Hepatocyte (in vitro differentiated cells): ENCODE measurements at regions not wholly inside any gene's neighbourhood (a gene's known extent, or its start where the extent isn't known, plus 50 kb on each side); places are given as distances from the start of the nearest gene placed in this dataset.

Source experiments
- DNase-seq: peaks from one replicate; pipeline ENCODE4 v3.0.0-alpha.2; 2016; ENCODE audit warnings: low spot score
- H2AFZ ChIP-seq: fragments of 200-600 bp; sonication (generic); 2 replicates; pipeline ENCODE4 v1.6.0; 2016; ENCODE audit warnings: antibody characterized with exemption, mild to moderate bottlenecking
- H3K27ac ChIP-seq: fragments of 200-600 bp; sonication (generic); 2 replicates; pipeline ENCODE4 v1.5.1; 2016; ENCODE audit warnings: mild to moderate bottlenecking
- H3K27me3 ChIP-seq: fragments of 200-600 bp; sonication (generic); 2 replicates; pipeline ENCODE4 v1.6.1; 2016
- H3K36me3 ChIP-seq: fragments of 200-600 bp; sonication (generic); replicated peaks from 2 replicates; pipeline ENCODE4 v1.5.1; 2016; ENCODE audit warnings: low read depth; ENCODE audit not compliant: insufficient read depth
- H3K4me1 ChIP-seq: fragments of 200-600 bp; sonication (generic); 2 replicates; pipeline ENCODE4 v1.5.1; 2016; ENCODE audit warnings: mild to moderate bottlenecking, moderate library complexity; ENCODE audit not compliant: insufficient read depth
- H3K4me2 ChIP-seq: fragments of 200-600 bp; sonication (generic); 2 replicates; pipeline ENCODE4 v1.6.0; 2016
- H3K4me3 ChIP-seq: fragments of 200-600 bp; sonication (generic); 2 replicates; pipeline ENCODE4 v1.5.1; 2016; ENCODE audit warnings: mild to moderate bottlenecking
- H3K79me2 ChIP-seq: fragments of 200-600 bp; sonication (generic); 2 replicates; pipeline ENCODE4 v1.6.0; 2017; ENCODE audit warnings: mild to moderate bottlenecking
- H3K9me2 ChIP-seq: fragments of 200-600 bp; sonication (generic); replicated peaks from 2 replicates; pipeline ENCODE4 v1.6.0; 2017; ENCODE audit warnings: mild to moderate bottlenecking; ENCODE audit not compliant: insufficient read depth
- H3K9me3 ChIP-seq: fragments of 200-600 bp; sonication (generic); 2 replicates; pipeline ENCODE4 v1.5.1; 2016; ENCODE audit warnings: low read depth, mild to moderate bottlenecking
- H4K20me1 ChIP-seq: fragments of 200-600 bp; sonication (generic); 2 replicates; pipeline ENCODE4 v1.6.0; 2016; ENCODE audit warnings: mild to moderate bottlenecking; ENCODE audit not compliant: insufficient read depth, poor library complexity, severe bottlenecking
- EZH2 ChIP-seq: fragments of 200-600 bp; sonication (generic); IDR thresholded peaks from 2 replicates; pipeline ENCODE4 v1.6.1; 2016; ENCODE audit warnings: antibody characterized with exemption, mild to moderate bottlenecking, borderline replicate concordance
- EZH2phosphoT487 ChIP-seq: fragments of 200-600 bp; sonication (generic); IDR thresholded peaks from one replicate; pipeline ENCODE4 v1.6.1; 2018; ENCODE audit warnings: antibody characterized with exemption, mild to moderate bottlenecking, low read depth, moderate library complexity; ENCODE audit not compliant: unreplicated experiment, severe bottlenecking
- whole genome bisulfite sequencing: methylation state at CpG from one replicate; pipeline ENCODE4 v1.1.6; 2016; ENCODE audit warnings: low lambda C conversion rate; ENCODE audit errors: missing lambda C conversion rate; 5-methylcytosine and 5-hydroxymethylcytosine counted together
- TF ChIP-seq, protein P1 (sequence below): fragments of 200-600 bp; sonication (generic); IDR thresholded peaks from 2 replicates; pipeline ENCODE4 v1.5.1; 2016; ENCODE audit warnings: antibody characterized with exemption, mild to moderate bottlenecking; ENCODE audit not compliant: poor library complexity

DNA sequence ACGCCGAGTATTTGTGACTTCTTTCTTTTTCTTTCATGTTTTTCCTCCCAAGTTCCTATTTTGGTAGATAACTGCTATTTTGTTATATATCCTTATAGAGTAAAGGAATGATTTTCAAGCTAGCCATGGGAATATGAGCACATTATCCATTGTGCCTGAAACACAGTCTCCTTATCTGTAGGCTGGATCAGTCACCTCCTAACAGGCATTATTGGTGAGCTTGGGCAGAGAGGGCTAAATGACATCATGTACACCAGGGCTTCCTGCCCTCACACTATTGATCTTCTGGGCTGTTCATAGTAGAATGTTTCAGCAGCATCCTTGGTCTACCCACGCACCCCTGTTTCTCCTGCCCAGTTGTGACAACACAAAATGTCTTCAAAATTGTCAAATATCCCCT, 88.1 kb upstream of the CTBP2 start:
- Histone ChIP-seq H3K4me3 (no peak overlapping the region), H4K20me1 (no peaks in the 10 kb centered on the region), H3K27ac (no peak overlapping the region), H3K4me1 (no peaks in the 10 kb centered on the region), H3K9me2 (no peaks in the 10 kb centered on the region), H3K36me3 (no peaks in the 10 kb centered on the region), H3K9me3 (no peaks in the 10 kb centered on the region), H3K79me2 (no peaks in the 10 kb centered on the region), H3K27me3 (peaks cover 14% of the 10 kb centered on the region), H2AFZ (no peak overlapping the region), H3K4me2 (no peak overlapping the region)
- 91% methylated on average over 3 of the region's 3 CpGs for WGBS
- TF ChIP-seq, protein P1, sequence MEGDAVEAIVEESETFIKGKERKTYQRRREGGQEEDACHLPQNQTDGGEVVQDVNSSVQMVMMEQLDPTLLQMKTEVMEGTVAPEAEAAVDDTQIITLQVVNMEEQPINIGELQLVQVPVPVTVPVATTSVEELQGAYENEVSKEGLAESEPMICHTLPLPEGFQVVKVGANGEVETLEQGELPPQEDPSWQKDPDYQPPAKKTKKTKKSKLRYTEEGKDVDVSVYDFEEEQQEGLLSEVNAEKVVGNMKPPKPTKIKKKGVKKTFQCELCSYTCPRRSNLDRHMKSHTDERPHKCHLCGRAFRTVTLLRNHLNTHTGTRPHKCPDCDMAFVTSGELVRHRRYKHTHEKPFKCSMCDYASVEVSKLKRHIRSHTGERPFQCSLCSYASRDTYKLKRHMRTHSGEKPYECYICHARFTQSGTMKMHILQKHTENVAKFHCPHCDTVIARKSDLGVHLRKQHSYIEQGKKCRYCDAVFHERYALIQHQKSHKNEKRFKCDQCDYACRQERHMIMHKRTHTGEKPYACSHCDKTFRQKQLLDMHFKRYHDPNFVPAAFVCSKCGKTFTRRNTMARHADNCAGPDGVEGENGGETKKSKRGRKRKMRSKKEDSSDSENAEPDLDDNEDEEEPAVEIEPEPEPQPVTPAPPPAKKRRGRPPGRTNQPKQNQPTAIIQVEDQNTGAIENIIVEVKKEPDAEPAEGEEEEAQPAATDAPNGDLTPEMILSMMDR, result no peak
- TF ChIP-seq EZH2phosphoT487 (no peak), EZH2 (no peak)
- no peak for DNase-seq

DNA sequence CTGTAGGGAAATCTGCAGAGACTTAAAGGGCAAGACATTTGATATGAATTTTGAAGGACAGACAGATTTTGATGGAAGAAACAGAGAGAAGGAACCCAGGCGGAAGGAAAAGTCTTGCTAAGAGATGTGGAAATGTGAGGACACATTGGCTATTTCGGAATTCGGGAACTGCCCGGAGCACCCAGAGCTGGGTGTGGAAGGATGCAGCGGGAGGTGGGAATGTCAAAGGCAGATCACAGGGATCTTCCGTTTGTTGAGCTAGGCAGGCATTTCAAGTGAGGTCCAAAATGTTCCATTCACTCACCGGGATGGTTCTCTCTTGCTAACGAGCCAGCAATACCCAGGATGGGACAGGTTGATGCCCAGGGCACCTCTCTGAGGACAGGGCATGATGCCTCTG, 87.2 kb upstream of the CTBP2 start:
- H3K4me1 ChIP-seq, result no peaks in the 10 kb centered on the region
- no peak overlapping the region for H2AFZ ChIP-seq
- H3K27ac ChIP-seq, result no peak overlapping the region
- TF ChIP-seq, protein P1, result no peak
- TF ChIP-seq EZH2phosphoT487, result no peak
- TF ChIP-seq EZH2, result no peak
- no peaks in the 10 kb centered on the region for H3K9me3 ChIP-seq
- DNase-seq, result no peak
- H3K27me3 ChIP-seq, result peaks cover 14% of the 10 kb centered on the region
- H3K4me2 ChIP-seq, result no peak overlapping the region
- no peaks in the 10 kb centered on the region for H3K79me2 ChIP-seq
- H4K20me1 ChIP-seq, result no peaks in the 10 kb centered on the region
- WGBS, result 82% methylated on average over 8 of the region's 8 CpGs
- no peaks in the 10 kb centered on the region for H3K36me3 ChIP-seq
- no peak overlapping the region for H3K4me3 ChIP-seq
- H3K9me2 ChIP-seq, result no peaks in the 10 kb centered on the region

DNA sequence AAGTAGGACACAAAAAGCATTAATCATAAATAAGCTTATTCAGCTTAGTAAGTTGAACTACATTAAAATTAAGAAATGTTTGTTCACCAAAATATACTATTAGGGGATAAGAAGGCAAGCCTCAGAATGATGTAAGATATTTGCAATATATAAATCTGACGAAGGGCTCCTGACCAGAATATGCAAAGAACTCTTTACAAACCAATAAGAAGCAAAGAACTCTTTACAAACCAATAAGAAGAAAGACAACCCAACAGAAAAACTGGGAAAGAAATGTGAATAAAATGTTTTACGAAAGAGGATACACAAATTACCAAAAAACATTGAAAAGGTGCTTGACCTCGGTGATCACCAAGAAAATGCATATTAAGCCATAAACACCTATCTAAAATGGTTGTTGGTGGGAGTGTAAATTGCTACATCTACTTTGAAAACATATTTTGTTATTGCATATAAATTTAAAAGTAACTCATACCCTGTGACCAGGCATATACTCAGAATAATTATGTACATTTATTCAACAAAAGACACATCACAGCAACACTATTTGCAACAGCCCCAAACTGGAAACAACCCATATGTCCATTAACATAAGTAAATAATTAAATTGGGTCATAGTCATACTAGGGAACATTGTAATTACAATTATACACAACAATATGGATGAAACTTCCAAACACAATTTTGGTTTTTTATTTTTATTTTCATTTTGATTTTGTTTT, 83.3 kb upstream of the CTBP2 start:
- no peak for TF ChIP-seq EZH2
- TF ChIP-seq, protein P1, result no peak
- TF ChIP-seq EZH2phosphoT487, result no peak
- DNase-seq, result no peak
- H3K79me2 ChIP-seq, result no peaks in the 10 kb centered on the region
- no peaks in the 10 kb centered on the region for H3K4me1 ChIP-seq
- H3K36me3 ChIP-seq, result no peaks in the 10 kb centered on the region
- peaks cover 12% of the 10 kb centered on the region for H3K27me3 ChIP-seq
- no peaks in the 10 kb centered on the region for H4K20me1 ChIP-seq
- no peak overlapping the region for H2AFZ ChIP-seq
- no peak overlapping the region for H3K27ac ChIP-seq
- no peaks in the 10 kb centered on the region for H3K9me2 ChIP-seq
- H3K4me3 ChIP-seq, result no peak overlapping the region
- H3K9me3 ChIP-seq, result no peaks in the 10 kb centered on the region
- H3K4me2 ChIP-seq, result no peak overlapping the region
- 96% methylated on average over 3 of the region's 3 CpGs for WGBS
